HCT116 (cell line): ENCODE measurements at regions not wholly inside any gene's neighbourhood (a gene's known extent, or its start where the extent isn't known, plus 50 kb on each side); places are given as distances from the start of the nearest gene placed in this dataset.

ENCODE experiments used
- EGR1 ChIP-seq: IDR thresholded peaks from 2 replicates; pipeline ENCODE4 v1.6.1; 2012; ENCODE audit warnings: low read depth
- EZH2 ChIP-seq: fragments of 200-600 bp; sonication (generic); IDR thresholded peaks from 2 replicates; pipeline ENCODE4 v1.6.1; 2017; ENCODE audit warnings: antibody characterized with exemption, mixed run types
- POLR2A ChIP-seq: IDR thresholded peaks from 2 replicates; pipeline ENCODE4 v1.7.0; 2011; ENCODE audit warnings: borderline replicate concordance; ENCODE audit not compliant: insufficient read depth, insufficient read length; ENCODE audit errors: extremely low read depth
- POLR2AphosphoS5 ChIP-seq: IDR thresholded peaks from 2 replicates; pipeline ENCODE4 v1.6.1; 2011; ENCODE audit warnings: mild to moderate bottlenecking, low read depth, low read length, moderate library complexity
- RAD21 ChIP-seq: IDR thresholded peaks from 2 replicates; pipeline ENCODE4 v1.6.1; 2012; ENCODE audit warnings: low read depth, mild to moderate bottlenecking
- SRF ChIP-seq: IDR thresholded peaks from 2 replicates; pipeline ENCODE4 v1.6.1; 2012; ENCODE audit warnings: low read depth
- TCF7L2 ChIP-seq: IDR thresholded peaks from 2 replicates; pipeline ENCODE4 v1.7.0; 2011; ENCODE audit warnings: borderline replicate concordance, inconsistent platforms; ENCODE audit not compliant: insufficient read depth, insufficient read length; ENCODE audit errors: extremely low read depth
- YY1 ChIP-seq: IDR thresholded peaks from 2 replicates; pipeline ENCODE4 v1.6.1; 2011; ENCODE audit warnings: low read length, low read depth, moderate library complexity, mild to moderate bottlenecking; ENCODE audit not compliant: insufficient replicate concordance; ENCODE audit errors: extremely low read depth
- ZNF274 ChIP-seq: fragments of 200-500 bp; sonication (Bioruptor generic); IDR thresholded peaks from 2 replicates; pipeline ENCODE4 v1.6.1; 2014; ENCODE audit warnings: mild to moderate bottlenecking, low read depth, low read length, inconsistent platforms
- TF ChIP-seq, protein P1 (sequence below): IDR thresholded peaks from 2 replicates; pipeline ENCODE4 v1.6.1; 2012
- TF ChIP-seq, protein P2 (sequence below), 3 experiments: fragments of 200-600 bp in 1 of 3; sonication (generic) in 1 of 3; IDR thresholded peaks in 2 of 3; conservative IDR thresholded peaks in 1 of 3; 2 replicates each; pipeline ENCODE4 v1.5.1; 2012 to 2017; ENCODE audit warnings: low read depth in 2 of 3, low read length in 2 of 3, antibody characterized with exemption in 1 of 3, borderline replicate concordance in 1 of 3, control low read depth in 1 of 3, mild to moderate bottlenecking in 1 of 3, mixed read lengths in 1 of 3, mixed run types in 1 of 3, moderate library complexity in 1 of 3; ENCODE audit not compliant: insufficient read depth in 1 of 3
- TF ChIP-seq, protein P3 (sequence below): IDR thresholded peaks from 2 replicates; pipeline ENCODE4 v1.6.1; 2011; ENCODE audit warnings: mild to moderate bottlenecking, low read length, moderate library complexity; ENCODE audit not compliant: insufficient replicate concordance; ENCODE audit errors: extremely low read depth
- TF ChIP-seq, protein P4 (sequence below): IDR thresholded peaks from 2 replicates; pipeline ENCODE4 v1.6.1; 2012

DNA sequence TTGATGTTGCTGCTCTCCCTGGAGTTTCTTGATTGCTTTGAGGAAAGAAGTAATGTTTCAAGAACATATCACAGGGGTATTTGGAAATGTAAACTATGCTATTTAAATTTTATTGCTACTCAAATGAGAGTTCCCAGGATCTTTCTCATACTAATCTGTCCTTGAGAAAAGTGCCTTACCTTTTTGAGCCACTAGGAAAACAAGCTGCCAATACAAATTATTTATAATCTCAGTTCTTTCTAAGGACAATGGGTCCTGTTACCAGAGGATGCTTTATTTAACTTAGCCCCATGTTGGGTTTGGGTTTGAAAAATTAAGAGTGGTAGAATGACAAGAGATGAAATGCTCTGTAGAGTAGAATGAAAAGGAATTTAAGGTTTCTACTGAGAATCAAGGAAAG lies 258.2 kb upstream of the PRKD1 start:
- TF ChIP-seq TCF7L2 (no peak), POLR2AphosphoS5 (no peak), POLR2A (no peak), EGR1 (no peak), RAD21 (no peak), YY1 (no peak), EZH2 (no peak), ZNF274 (no peak), SRF (no peak)
- TF ChIP-seq, protein P1, sequence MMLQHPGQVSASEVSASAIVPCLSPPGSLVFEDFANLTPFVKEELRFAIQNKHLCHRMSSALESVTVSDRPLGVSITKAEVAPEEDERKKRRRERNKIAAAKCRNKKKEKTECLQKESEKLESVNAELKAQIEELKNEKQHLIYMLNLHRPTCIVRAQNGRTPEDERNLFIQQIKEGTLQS = no peak
- TF ChIP-seq, protein P2, sequence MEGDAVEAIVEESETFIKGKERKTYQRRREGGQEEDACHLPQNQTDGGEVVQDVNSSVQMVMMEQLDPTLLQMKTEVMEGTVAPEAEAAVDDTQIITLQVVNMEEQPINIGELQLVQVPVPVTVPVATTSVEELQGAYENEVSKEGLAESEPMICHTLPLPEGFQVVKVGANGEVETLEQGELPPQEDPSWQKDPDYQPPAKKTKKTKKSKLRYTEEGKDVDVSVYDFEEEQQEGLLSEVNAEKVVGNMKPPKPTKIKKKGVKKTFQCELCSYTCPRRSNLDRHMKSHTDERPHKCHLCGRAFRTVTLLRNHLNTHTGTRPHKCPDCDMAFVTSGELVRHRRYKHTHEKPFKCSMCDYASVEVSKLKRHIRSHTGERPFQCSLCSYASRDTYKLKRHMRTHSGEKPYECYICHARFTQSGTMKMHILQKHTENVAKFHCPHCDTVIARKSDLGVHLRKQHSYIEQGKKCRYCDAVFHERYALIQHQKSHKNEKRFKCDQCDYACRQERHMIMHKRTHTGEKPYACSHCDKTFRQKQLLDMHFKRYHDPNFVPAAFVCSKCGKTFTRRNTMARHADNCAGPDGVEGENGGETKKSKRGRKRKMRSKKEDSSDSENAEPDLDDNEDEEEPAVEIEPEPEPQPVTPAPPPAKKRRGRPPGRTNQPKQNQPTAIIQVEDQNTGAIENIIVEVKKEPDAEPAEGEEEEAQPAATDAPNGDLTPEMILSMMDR (IDR thresholded peaks at IDR 0.05 in 2 of 3, conservative IDR thresholded peaks at IDR 0.05 in 1 of 3; ENCODE audit: borderline replicate concordance in 1 of 3, insufficient read depth in 1 of 3, low read depth in 2 of 3, low read length in 2 of 3) = no peak
- TF ChIP-seq, protein P3, sequence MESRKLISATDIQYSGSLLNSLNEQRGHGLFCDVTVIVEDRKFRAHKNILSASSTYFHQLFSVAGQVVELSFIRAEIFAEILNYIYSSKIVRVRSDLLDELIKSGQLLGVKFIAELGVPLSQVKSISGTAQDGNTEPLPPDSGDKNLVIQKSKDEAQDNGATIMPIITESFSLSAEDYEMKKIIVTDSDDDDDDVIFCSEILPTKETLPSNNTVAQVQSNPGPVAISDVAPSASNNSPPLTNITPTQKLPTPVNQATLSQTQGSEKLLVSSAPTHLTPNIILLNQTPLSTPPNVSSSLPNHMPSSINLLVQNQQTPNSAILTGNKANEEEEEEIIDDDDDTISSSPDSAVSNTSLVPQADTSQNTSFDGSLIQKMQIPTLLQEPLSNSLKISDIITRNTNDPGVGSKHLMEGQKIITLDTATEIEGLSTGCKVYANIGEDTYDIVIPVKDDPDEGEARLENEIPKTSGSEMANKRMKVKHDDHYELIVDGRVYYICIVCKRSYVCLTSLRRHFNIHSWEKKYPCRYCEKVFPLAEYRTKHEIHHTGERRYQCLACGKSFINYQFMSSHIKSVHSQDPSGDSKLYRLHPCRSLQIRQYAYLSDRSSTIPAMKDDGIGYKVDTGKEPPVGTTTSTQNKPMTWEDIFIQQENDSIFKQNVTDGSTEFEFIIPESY = no peak
- TF ChIP-seq, protein P4, sequence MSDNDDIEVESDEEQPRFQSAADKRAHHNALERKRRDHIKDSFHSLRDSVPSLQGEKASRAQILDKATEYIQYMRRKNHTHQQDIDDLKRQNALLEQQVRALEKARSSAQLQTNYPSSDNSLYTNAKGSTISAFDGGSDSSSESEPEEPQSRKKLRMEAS = no peak
